ES-I3 (cell line): ENCODE measurements at regions not wholly inside any gene's neighbourhood (a gene's known extent, or its start where the extent isn't known, plus 50 kb on each side); places are given as distances from the start of the nearest gene placed in this dataset.
"Not testable (repeated sequence)": the region's sequence is repeated elsewhere in the genome, so short reads cannot be mapped to it uniquely, and the experiment has no call there.

Experiments
- H3K36me3 ChIP-seq: 2 replicates; pipeline ENCODE4 v1.6.1; 2013; ENCODE audit warnings: mild to moderate bottlenecking, low read length, control low read depth, moderate library complexity; ENCODE audit not compliant: insufficient read depth
- H3K4me1 ChIP-seq: 2 replicates; pipeline ENCODE4 v1.6.1; 2013; ENCODE audit warnings: mild to moderate bottlenecking, control low read depth, low read length; ENCODE audit not compliant: insufficient read depth
- H3K9ac ChIP-seq: 2 replicates; pipeline ENCODE4 v1.6.1; 2013; ENCODE audit warnings: low read depth, mild to moderate bottlenecking, low read length, moderate library complexity
- H3K9me3 ChIP-seq: 2 replicates; pipeline ENCODE4 v1.6.1; 2013; ENCODE audit warnings: mild to moderate bottlenecking, low read length, moderate library complexity; ENCODE audit not compliant: control insufficient read depth, insufficient read depth

DNA sequence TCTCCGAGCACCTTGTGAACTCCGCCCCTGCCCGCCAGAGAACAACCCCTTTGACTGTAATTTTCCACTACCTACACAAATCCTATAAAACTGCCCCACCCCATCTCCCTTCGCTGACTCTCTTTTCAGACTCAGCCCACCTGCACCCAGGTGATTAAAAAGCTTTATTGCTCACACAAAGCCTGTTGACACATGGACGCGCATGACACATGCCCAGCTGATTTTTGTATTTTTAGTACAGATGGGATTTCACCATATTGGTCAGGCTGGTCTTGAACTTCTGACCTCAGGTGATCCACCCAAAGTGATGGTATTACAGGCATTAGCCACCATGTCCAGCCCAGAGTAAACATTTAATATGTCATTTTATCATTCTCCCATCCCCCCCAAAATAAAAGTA, 97.0 kb upstream of the CCNG1 start:
- H3K4me1 ChIP-seq, H3K9ac ChIP-seq, H3K36me3 ChIP-seq, H3K9me3 ChIP-seq: not testable (repeated sequence)

DNA sequence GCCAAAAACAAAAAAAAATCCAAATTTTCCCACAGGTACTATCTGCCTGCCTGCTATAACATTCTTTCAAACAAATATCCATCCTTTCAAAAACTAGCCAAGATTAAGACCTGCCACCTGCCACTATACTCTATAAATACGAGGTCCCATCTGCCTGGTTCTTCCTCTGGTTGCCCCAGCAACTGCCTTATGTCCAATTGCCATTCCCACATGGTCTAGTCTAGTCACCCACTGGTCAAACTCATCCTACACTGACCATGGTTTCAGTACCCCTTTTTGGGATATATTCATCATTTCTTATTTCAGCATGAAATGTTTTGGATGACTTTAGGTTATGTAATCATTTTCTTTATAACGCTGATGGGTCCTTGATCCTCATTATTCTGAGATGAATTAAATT, 95.1 kb upstream of the CCNG1 start:
- no peaks in the 10 kb centered on the region for H3K36me3 ChIP-seq
- H3K9ac ChIP-seq = no peak overlapping the region
- H3K4me1 ChIP-seq = peaks cover 5% of the 10 kb centered on the region
- no peaks in the 10 kb centered on the region for H3K9me3 ChIP-seq

DNA sequence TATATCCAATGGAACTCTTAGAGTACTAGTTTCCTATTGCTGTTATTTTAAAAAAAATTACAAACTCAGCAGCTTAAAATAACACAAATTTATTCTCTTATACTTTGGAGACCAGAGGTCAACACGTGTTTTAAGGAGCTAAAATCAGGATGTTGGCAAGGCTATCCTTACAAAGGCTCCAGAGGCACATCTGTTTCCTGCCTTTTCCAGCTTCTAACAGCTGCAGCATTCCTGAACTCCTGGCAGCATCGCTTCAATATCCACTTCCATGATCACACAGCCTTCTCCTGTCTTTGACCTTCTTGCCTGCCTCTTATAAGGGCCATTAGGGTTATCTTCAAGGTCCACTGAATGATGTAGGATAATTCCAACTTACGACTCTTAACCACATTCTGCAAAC, 92.2 kb upstream of the CCNG1 start:
- Histone ChIP-seq H3K9me3 (no peaks in the 10 kb centered on the region), H3K36me3 (no peaks in the 10 kb centered on the region), H3K9ac (no peak overlapping the region), H3K4me1 (peaks cover 7% of the 10 kb centered on the region)

DNA sequence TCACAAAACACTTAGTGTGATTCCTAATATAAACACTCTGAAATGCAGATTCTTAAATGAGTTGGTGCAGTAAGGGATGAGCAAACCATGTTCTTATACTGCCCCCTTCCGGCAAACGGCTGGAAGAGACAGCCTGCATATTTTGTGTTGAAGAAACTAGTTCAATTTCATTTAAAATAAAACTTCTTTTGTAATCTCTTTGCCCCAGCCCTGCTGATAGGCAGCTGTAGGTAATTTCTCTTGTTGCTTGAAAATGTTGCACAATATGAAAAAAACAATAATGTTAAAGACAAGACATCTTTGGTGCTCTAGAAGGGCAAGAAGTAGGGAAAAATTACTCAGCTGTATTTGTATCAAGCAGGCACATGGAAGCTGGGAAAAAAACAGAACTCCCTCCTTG, 89.7 kb upstream of the CCNG1 start:
- no peaks in the 10 kb centered on the region for H3K36me3 ChIP-seq
- no peak overlapping the region for H3K9ac ChIP-seq
- peaks cover 7% of the 10 kb centered on the region for H3K4me1 ChIP-seq
- no peaks in the 10 kb centered on the region for H3K9me3 ChIP-seq

DNA sequence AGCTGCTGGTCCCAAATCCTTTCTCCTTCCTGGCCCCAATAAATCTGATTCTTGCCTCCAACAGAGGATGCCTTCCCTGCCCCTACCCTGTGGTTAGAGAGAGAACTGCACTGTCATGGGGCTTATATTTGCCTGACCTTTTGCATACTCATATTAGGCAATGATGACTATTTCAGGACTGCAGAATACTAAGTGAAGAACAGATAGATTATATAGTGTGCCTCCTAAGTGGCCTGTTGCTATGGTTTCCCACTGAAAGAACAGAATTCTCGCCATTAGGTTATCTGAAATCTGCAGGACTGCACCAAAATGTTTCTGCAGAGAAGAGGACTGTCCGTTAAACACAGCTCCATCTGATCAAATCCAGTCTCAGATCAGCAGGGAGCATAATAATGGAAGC, 87.3 kb upstream of the CCNG1 start:
- Histone ChIP-seq H3K36me3 (no peaks in the 10 kb centered on the region), H3K9ac (no peak overlapping the region), H3K9me3 (no peaks in the 10 kb centered on the region), H3K4me1 (peaks cover 7% of the 10 kb centered on the region)

DNA sequence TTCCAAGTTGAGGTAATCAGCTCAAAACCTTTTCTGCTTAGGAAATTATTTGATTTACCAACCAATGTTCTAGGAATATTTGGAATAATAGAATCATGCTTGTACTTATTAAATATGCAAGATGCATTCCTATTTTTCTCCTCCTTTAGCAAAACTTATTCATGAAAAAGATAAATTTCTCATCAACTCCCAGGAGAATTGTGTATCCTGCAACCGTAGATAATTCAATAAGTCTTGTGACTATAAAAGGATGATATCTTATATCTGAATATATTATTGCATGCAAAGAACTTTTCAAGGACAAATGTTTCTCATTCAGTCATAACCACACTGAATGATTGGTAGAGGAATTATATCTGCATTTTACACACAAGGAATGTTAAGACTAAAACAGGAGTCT, 84.9 kb upstream of the CCNG1 start:
- H3K36me3 ChIP-seq = no peaks in the 10 kb centered on the region
- no peak overlapping the region for H3K9ac ChIP-seq
- no peaks in the 10 kb centered on the region for H3K9me3 ChIP-seq
- no peaks in the 10 kb centered on the region for H3K4me1 ChIP-seq

DNA sequence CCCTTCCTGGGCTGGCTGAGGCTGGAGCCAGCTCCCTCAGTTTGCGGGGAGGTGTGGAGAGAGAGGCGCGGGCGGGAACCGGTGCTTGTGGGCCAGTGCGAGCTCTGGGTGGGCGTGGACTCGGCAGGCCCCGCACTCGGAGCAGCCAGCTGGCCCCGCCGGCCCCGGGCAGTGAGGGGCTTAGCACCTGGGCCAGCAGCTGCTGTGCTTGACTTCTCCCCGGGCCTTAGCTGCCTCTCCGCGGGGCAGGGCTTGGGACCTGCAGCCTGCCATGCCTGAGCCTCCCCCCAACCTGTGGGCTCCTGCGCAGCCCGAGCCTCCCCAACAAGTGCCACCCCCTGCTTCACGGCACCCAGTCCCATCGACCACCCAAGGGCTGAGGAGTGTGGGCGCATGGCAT, 81.6 kb upstream of the CCNG1 start:
- not testable (repeated sequence) for H3K9ac ChIP-seq, H3K36me3 ChIP-seq, H3K4me1 ChIP-seq, H3K9me3 ChIP-seq

DNA sequence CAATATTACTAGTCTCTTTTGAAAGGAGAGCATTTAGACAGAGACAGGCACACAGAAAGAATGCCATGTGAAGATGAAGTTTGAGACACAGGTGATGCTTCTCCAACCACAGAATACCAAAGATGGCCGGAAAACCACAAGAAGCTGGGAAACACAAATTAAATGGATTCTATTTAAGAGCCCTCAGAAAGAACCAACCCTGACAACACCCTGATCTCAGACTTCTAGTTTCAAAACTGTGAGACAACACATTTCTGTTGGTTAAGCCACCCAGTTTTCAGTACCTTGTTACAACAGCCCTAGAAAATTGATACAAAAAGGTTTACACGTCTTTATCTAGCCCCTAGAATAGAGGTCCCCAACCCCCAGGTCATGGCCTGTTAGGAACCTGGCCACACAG, 79.8 kb upstream of the CCNG1 start:
- Histone ChIP-seq H3K9me3 (no peaks in the 10 kb centered on the region), H3K9ac (no peak overlapping the region), H3K4me1 (no peaks in the 10 kb centered on the region), H3K36me3 (no peaks in the 10 kb centered on the region)

DNA sequence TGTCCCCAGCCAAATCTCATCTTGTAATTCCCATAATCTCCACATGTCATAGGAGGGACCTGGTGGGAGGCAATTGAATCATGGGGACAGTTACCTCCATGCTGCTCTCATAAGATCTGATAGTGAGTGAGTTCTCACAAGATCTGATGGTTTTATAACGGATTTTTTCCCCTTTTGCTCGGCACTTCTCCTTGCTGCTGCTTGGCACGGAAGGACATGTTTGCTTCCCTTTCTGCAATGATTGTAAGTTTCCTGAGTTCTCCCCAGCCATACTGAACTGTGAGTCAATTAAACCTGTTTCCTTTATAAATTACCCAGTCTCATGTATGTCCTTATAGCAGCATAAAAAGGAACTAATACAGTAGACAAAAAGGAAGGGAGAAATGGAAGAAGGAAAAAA, 76.7 kb upstream of the CCNG1 start:
- H3K9me3 ChIP-seq = peaks cover 2% of the 10 kb centered on the region
- no peaks in the 10 kb centered on the region; the same call in 1 of the 2 replicates for H3K4me1 ChIP-seq
- H3K36me3 ChIP-seq = no peaks in the 10 kb centered on the region
- H3K9ac ChIP-seq = no peak overlapping the region

DNA sequence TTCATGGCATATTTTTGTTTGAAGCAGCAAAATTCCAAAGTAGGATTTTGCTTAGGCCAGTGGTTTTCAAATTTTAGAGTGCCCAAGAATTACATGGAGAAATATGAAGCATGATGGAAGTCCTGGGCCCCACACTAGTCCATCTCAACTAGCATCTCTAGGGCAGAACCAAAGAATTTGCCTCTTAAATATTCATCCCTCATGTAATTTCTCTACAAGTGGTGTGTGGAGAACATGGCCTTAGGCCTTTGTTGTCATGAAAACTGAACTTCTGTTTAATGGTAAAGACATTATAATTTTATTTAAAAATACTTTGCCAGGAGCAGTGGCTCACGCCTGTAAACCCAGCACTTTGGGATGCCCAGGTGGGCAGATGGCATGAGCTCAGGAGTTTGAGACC, 75.9 kb upstream of the CCNG1 start:
- H3K9ac ChIP-seq = no peak overlapping the region
- H3K4me1 ChIP-seq = no peaks in the 10 kb centered on the region; the same call in 1 of the 2 replicates
- no peaks in the 10 kb centered on the region for H3K36me3 ChIP-seq
- H3K9me3 ChIP-seq = peaks cover 2% of the 10 kb centered on the region

DNA sequence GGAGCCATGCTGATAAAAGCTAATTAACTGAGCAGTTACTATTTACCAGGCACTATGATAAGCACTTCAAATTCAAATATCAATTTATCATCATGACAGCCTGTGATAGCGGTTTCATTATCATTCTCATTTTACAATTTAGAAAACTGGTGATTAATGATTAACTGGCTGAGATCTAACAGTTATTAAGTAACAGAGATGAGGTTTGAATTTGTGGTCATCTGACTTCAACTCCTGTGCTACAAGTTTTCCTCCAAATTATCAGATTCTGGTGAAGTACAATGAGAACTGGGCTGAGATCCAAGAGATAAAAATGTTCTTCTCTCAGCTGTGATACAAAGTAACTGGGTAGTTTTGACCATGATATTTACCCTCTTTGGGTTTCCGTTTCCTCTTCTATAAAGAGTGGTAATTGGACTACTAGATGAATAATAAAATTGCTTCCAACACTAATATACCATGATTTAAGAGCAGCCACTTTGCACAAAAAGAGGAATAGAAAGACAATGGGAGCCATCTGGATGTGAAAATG, 74.5 kb upstream of the CCNG1 start:
- Histone ChIP-seq H3K9me3 (peaks cover 2% of the 10 kb centered on the region), H3K36me3 (no peaks in the 10 kb centered on the region), H3K9ac (no peak overlapping the region), H3K4me1 (no peaks in the 10 kb centered on the region; the same call in 1 of the 2 replicates)

DNA sequence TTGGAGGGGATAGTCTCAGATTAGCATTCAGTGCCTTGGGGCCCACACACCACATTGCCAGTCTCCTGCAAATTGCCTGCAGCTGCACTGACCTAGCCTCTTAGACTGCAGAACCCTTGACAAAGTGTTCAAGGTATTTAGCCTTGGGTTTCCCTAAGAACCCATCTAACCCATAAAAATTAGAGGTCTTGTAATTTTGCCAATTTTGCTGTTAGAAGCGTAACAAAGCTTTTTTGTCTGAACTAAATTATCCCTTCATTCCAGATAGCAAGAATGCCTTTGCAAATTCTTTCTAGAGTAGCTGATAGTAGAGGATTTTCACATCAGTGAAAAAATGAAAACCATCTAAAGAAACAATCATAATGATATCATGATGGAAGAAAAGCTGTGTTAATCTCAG, 74.0 kb upstream of the CCNG1 start:
- Histone ChIP-seq H3K9ac (no peak overlapping the region), H3K9me3 (peaks cover 2% of the 10 kb centered on the region), H3K4me1 (no peaks in the 10 kb centered on the region; the same call in 1 of the 2 replicates), H3K36me3 (no peaks in the 10 kb centered on the region)

DNA sequence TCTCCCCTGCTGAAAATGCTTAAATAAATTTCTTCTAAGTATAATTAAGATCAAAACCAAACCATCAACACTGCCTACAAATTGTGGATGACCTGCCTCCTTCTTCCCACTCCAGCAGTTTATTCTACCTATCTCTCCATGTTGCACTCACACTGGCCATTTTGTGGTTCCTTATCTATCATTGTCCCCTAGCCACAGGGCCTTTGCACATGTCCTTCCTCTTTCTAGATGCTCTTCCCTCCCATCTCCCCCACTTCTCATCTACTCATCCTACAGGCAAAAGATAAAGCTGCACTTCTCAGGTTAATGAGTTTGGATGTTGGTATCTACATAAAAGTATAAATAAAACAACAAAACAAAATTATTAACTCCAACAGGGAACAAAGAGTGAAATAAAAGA, 70.6 kb upstream of the CCNG1 start:
- Histone ChIP-seq H3K9ac (no peak overlapping the region), H3K36me3 (no peaks in the 10 kb centered on the region), H3K9me3 (peaks cover 2% of the 10 kb centered on the region), H3K4me1 (no peaks in the 10 kb centered on the region; the same call in 1 of the 2 replicates)

DNA sequence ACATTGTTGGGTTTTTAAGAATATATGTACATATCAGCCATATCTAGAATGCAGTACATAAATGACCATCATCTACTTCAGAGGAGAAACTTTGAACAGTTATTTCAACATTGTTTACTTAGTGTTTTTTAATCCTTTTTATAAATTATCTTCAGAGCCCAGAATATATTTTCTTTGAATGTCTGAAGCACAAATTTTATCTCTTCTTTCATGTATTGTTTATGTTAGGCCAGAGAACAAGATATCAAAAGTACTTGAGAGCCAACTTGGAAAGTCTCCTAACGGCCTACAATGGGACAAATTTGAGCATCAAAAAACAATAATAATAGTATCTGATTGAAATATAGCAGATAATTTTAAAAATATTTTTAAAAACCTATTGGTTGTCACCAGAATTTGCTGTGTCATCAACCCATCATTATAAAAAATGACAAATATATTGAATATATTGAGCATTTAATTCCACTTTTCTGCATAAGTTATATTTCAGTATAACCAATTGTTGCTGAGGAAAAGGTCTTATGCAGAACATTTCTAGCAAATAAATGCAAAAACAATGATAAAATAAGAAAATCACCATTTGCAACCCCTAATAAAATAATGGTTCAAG, 67.5 kb upstream of the CCNG1 start:
- H3K9ac ChIP-seq = no peak overlapping the region
- no peaks in the 10 kb centered on the region for H3K36me3 ChIP-seq
- H3K4me1 ChIP-seq = peaks cover 10% of the 10 kb centered on the region
- H3K9me3 ChIP-seq = no peaks in the 10 kb centered on the region; the same call in none of the 2 replicates

DNA sequence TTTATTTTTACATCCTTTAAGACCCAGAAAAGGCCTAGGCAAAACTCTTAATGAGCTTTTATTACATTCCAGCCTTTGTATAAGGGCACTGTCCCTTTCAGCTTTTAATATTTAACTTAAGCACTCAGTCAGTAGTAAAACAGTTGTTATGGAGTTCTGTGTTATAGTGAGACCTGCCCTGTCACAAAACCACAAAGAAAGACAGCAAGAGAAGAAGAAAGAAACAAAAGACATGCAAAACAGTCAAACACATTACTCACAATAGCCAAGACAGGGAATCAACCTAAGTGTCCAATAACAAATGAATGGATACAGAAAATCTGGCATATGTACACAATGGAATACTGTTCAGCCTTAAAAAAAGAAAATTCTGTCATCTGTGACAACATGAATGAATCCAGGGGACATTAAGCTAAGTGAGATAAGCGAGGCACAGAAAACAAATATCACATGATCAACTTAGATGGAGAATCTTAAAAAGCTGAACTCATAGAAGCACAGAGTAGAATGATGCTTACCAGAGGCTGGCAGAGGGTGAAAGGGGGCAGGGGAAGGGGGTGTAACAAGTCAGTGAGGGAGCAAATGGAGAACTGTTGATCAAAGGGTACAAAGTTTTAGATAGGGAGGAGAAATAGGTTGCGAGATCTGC, 63.8 kb upstream of the CCNG1 start:
- Histone ChIP-seq H3K9me3 (no peaks in the 10 kb centered on the region), H3K9ac (no peak overlapping the region), H3K36me3 (no peaks in the 10 kb centered on the region), H3K4me1 (peaks cover 21% of the 10 kb centered on the region)
